HEK293 (cell line): ENCODE measurements at regions not wholly inside any gene's neighbourhood (a gene's known extent, or its start where the extent isn't known, plus 50 kb on each side); places are given as distances from the start of the nearest gene placed in this dataset.

ENCODE experiments used
- ZNF488 ChIP-seq: fragments of 450-650 bp; formaldehyde crosslinking; IDR thresholded peaks from 2 replicates; pipeline ENCODE4 v1.5.1; 2016; ENCODE audit warnings: missing biosample characterization, missing genetic modification characterization
- ZNF785 ChIP-seq: fragments of 450-650 bp; formaldehyde crosslinking; IDR thresholded peaks from 2 replicates; pipeline ENCODE4 v1.5.1; 2016; ENCODE audit warnings: missing biosample characterization, missing genetic modification characterization

GRCh38 chr6:154664287-154664686 lies 68.9 kb upstream of the SCAF8 start:
- no peak for TF ChIP-seq ZNF488 (tag by site-specific recombination)
- TF ChIP-seq ZNF785 (tag by site-specific recombination) = no peak
